VCaP (cell line): ENCODE measurements at regions not wholly inside any gene's neighbourhood (a gene's known extent, or its start where the extent isn't known, plus 50 kb on each side); places are given as distances from the start of the nearest gene placed in this dataset.

Source experiments
- H3K27ac ChIP-seq: fragments of 450-650 bp; 2 replicates; pipeline ENCODE4 v1.5.1; 2017
- CTCF ChIP-seq: fragments of 450-650 bp; conservative IDR thresholded peaks from 2 replicates; pipeline ENCODE4 v1.5.1; 2017; ENCODE audit warnings: mild to moderate bottlenecking, moderate library complexity

- H3K27ac ChIP-seq: no peak overlapping the region
- no peak for TF ChIP-seq CTCF
These were observed 530.5 kb upstream of the TLE4 start for GRCh38 chr9:79041266-79041665.

- no peak for TF ChIP-seq CTCF
- H3K27ac ChIP-seq: no peak overlapping the region
These were observed 527.8 kb upstream of the TLE4 start for GRCh38 chr9:79043916-79044315.

- H3K27ac ChIP-seq: no peak overlapping the region
- no peak for TF ChIP-seq CTCF
These were observed 525.4 kb upstream of the TLE4 start for GRCh38 chr9:79046401-79046800.

GRCh38 chr9:79049371-79049770 is 522.4 kb upstream of the TLE4 start:
- H3K27ac ChIP-seq: no peak overlapping the region
- TF ChIP-seq CTCF: no peak

GRCh38 chr9:79053598-79053997 is 518.2 kb upstream of the TLE4 start:
- no peak for TF ChIP-seq CTCF
- H3K27ac ChIP-seq: no peak overlapping the region

GRCh38 chr9:79054500-79054899 is 517.3 kb upstream of the TLE4 start:
- no peak overlapping the region for H3K27ac ChIP-seq
- no peak for TF ChIP-seq CTCF

- H3K27ac ChIP-seq: no peak overlapping the region
- no peak for TF ChIP-seq CTCF
These were observed 515.7 kb upstream of the TLE4 start for GRCh38 chr9:79056041-79056440.

- no peak overlapping the region for H3K27ac ChIP-seq
- no peak for TF ChIP-seq CTCF
These were observed 514.2 kb upstream of the TLE4 start for GRCh38 chr9:79057576-79057975.
